ENCODE measurements at regions not wholly inside any gene's neighbourhood (a gene's known extent, or its start where the extent isn't known, plus 50 kb on each side); places are given as distances from the start of the nearest gene placed in this dataset.

- no peak for TF ChIP-seq CTCF (conservative IDR thresholded peaks at IDR 0.05; ENCODE audit: low read depth, low read length)
- no peak for TF ChIP-seq EZH2 (IDR thresholded peaks at IDR 0.05; ENCODE audit: low read length, unreplicated experiment)
- TF ChIP-seq EZH2phosphoT487 (IDR thresholded peaks at IDR 0.05; ENCODE audit: borderline replicate concordance, low read length): no peak
Observed at GRCh38 chr2:64939332-64939917, 49.8 kb upstream of the SLC1A4 start.

Data from PC-3 (cell line).